ENCODE measurements at regions not wholly inside any gene's neighbourhood (a gene's known extent, or its start where the extent isn't known, plus 50 kb on each side); places are given as distances from the start of the nearest gene placed in this dataset.
A peak's percentile ranks its signal among the peaks of the same experiment; 100 is the strongest.

GRCh38 chr14:22434030-22434429 is 155.0 kb downstream of the DAD1 start:
- no peaks in the 10 kb centered on the region for H3K79me2 ChIP-seq
- TF ChIP-seq CTCF (IDR thresholded peaks at IDR 0.05), result no peak
- no peak overlapping the region for H3K4me3 ChIP-seq (ENCODE audit: low read depth, low read length)
- H3K4me1 ChIP-seq, result peaks cover 5% of the 10 kb centered on the region
- H3K9me3 ChIP-seq (ENCODE audit: control insufficient read depth, low read length), result no peaks in the 10 kb centered on the region
- H3K9ac ChIP-seq, result no peak overlapping the region
- no peaks in the 10 kb centered on the region for H3K27me3 ChIP-seq (ENCODE audit: control insufficient read depth, insufficient read depth, low read length)
- H2AFZ ChIP-seq, result no peak overlapping the region
- H3K4me2 ChIP-seq (ENCODE audit: low read length), result no peak overlapping the region
- H3K27ac ChIP-seq, result no peak overlapping the region
- no peaks in the 10 kb centered on the region for H3K36me3 ChIP-seq (ENCODE audit: control insufficient read depth, insufficient read depth, low read length)

- Histone ChIP-seq H3K4me3 (ENCODE audit: low read depth, low read length) (no peak overlapping the region), H3K4me2 (ENCODE audit: low read length) (peak overlapping the region; percentile 24), H3K36me3 (ENCODE audit: control insufficient read depth, insufficient read depth, low read length) (no peaks in the 10 kb centered on the region), H3K79me2 (no peaks in the 10 kb centered on the region), H3K9me3 (ENCODE audit: control insufficient read depth, low read length) (no peaks in the 10 kb centered on the region), H3K4me1 (peaks cover 5% of the 10 kb centered on the region), H2AFZ (no peak overlapping the region), H3K27ac (no peak overlapping the region), H3K9ac (no peak overlapping the region), H3K27me3 (ENCODE audit: control insufficient read depth, insufficient read depth, low read length) (no peaks in the 10 kb centered on the region)
- no peak for TF ChIP-seq CTCF (IDR thresholded peaks at IDR 0.05)
These were observed 156.0 kb downstream of the DAD1 start for GRCh38 chr14:22433069-22433468.

GRCh38 chr14:22432348-22432976 is 156.6 kb downstream of the DAD1 start:
- H2AFZ ChIP-seq, result no peak overlapping the region
- H3K27ac ChIP-seq, result no peak overlapping the region
- peaks cover 5% of the 10 kb centered on the region for H3K4me1 ChIP-seq
- H3K36me3 ChIP-seq (ENCODE audit: control insufficient read depth, insufficient read depth, low read length), result no peaks in the 10 kb centered on the region
- no peaks in the 10 kb centered on the region for H3K79me2 ChIP-seq
- no peaks in the 10 kb centered on the region for H3K9me3 ChIP-seq (ENCODE audit: control insufficient read depth, low read length)
- H3K4me2 ChIP-seq (ENCODE audit: low read length), result peak overlapping the region; percentile 24
- no peak overlapping the region for H3K4me3 ChIP-seq (ENCODE audit: low read depth, low read length)
- no peak overlapping the region for H3K9ac ChIP-seq
- no peak for TF ChIP-seq CTCF (IDR thresholded peaks at IDR 0.05)
- H3K27me3 ChIP-seq (ENCODE audit: control insufficient read depth, insufficient read depth, low read length), result no peaks in the 10 kb centered on the region

GRCh38 chr14:22429546-22430294 is 159.3 kb downstream of the DAD1 start:
- no peaks in the 10 kb centered on the region for H3K9me3 ChIP-seq (ENCODE audit: control insufficient read depth, low read length)
- H3K27me3 ChIP-seq (ENCODE audit: control insufficient read depth, insufficient read depth, low read length), result no peaks in the 10 kb centered on the region
- H3K4me1 ChIP-seq, result peaks cover 5% of the 10 kb centered on the region
- H3K4me3 ChIP-seq (ENCODE audit: low read depth, low read length), result no peak overlapping the region
- H3K27ac ChIP-seq, result no peak overlapping the region
- no peak overlapping the region for H3K4me2 ChIP-seq (ENCODE audit: low read length)
- H2AFZ ChIP-seq, result no peak overlapping the region
- H3K36me3 ChIP-seq (ENCODE audit: control insufficient read depth, insufficient read depth, low read length), result no peaks in the 10 kb centered on the region
- no peaks in the 10 kb centered on the region for H3K79me2 ChIP-seq
- TF ChIP-seq CTCF (IDR thresholded peaks at IDR 0.05), result no peak
- H3K9ac ChIP-seq, result no peak overlapping the region
